ENCODE measurements at regions not wholly inside any gene's neighbourhood (a gene's known extent, or its start where the extent isn't known, plus 50 kb on each side); places are given as distances from the start of the nearest gene placed in this dataset.

DNA sequence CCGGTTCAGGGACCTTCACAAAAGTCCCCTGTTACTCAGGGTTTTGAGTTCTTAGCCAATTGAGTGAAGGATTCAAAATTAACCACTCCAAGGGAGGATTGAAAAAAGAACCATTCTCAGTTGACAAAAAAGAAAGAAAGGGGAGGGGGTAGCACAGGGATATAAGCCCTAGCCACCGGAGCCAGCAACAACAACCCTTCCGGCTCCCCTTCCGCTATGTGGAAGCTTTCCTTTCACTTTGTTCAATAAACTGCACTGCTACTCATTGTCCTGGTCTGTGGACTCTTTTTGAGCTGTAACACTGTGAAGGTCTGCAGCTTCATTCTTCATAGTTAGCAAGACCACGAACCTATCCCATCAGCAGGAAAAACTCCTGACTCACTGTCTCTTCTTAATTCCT, 1488.1 kb upstream of the PRR20A start:
- TF ChIP-seq, protein P1, sequence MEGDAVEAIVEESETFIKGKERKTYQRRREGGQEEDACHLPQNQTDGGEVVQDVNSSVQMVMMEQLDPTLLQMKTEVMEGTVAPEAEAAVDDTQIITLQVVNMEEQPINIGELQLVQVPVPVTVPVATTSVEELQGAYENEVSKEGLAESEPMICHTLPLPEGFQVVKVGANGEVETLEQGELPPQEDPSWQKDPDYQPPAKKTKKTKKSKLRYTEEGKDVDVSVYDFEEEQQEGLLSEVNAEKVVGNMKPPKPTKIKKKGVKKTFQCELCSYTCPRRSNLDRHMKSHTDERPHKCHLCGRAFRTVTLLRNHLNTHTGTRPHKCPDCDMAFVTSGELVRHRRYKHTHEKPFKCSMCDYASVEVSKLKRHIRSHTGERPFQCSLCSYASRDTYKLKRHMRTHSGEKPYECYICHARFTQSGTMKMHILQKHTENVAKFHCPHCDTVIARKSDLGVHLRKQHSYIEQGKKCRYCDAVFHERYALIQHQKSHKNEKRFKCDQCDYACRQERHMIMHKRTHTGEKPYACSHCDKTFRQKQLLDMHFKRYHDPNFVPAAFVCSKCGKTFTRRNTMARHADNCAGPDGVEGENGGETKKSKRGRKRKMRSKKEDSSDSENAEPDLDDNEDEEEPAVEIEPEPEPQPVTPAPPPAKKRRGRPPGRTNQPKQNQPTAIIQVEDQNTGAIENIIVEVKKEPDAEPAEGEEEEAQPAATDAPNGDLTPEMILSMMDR (IDR thresholded peaks at IDR 0.05; ENCODE audit: insufficient read depth, low read depth, low read length), result no peak
- no peak for TF ChIP-seq EZH2 (IDR thresholded peaks at IDR 0.05; ENCODE audit: insufficient read depth, low read length)

Data from astrocyte (in vitro differentiated cells and primary cell).